ENCODE measurements at regions not wholly inside any gene's neighbourhood (a gene's known extent, or its start where the extent isn't known, plus 50 kb on each side); places are given as distances from the start of the nearest gene placed in this dataset.
A peak's percentile ranks its signal among the peaks of the same experiment; 100 is the strongest.

- TF ChIP-seq NR2C1 (IDR thresholded peaks at IDR 0.05) (no peak), MAX (IDR thresholded peaks at IDR 0.05; ENCODE audit: low read depth, low read length) (no peak)
Measured at GRCh38 chr12:63250486-63250885, 99.5 kb upstream of the AVPR1A start (continued).

GRCh38 chr12:63238892-63239291 lies 87.9 kb upstream of the AVPR1A start:
- in situ Hi-C loops (cut with MboI) (no loop called here), intact Hi-C loops (cut with micrococcal nuclease; ENCODE audit: unreplicated experiment) (no loop called here)
- ChIA-PET SMC1A (ENCODE audit: uncharacterized antibody, unreplicated experiment) (interaction anchor here (2.2 kb wide), 1 partner anchor 9 kb away, joined by 4 read pairs; no protein-coding TSS in a partner anchor), POLR2A (no interaction called here), RAD21 (ENCODE audit: unreplicated experiment) (no interaction called here), CTCF (no interaction called here)
- ATAC-seq: no peak
- Histone ChIP-seq H2AFZ (ENCODE audit: control insufficient read depth, low read depth, low read length) (no peak overlapping the region), H3K36me3 (ENCODE audit: control insufficient read depth in 2 of 2, insufficient read depth in 2 of 2, low read length in 1 of 2) (no peaks in the 10 kb centered on the region), H3K4me2 (ENCODE audit: control insufficient read depth, insufficient read depth) (no peak overlapping the region), H3K9ac (ENCODE audit: control insufficient read depth, insufficient read depth, low read length) (no peak overlapping the region), H3K4me3 (no peak overlapping the region), H3K4me1 (ENCODE audit: control insufficient read depth, insufficient read depth, low read length) (no peaks in the 10 kb centered on the region), H3K9me3 (replicated peaks; ENCODE audit: control insufficient read depth, insufficient read depth, low read length) (no peaks in the 10 kb centered on the region), H3K27me3 (replicated peaks in 1 of 2; ENCODE audit: control insufficient read depth in 2 of 2, insufficient read depth in 2 of 2, low read length in 1 of 2) (no peaks in the 10 kb centered on the region), H3K27ac (ENCODE audit: control insufficient read depth, insufficient read depth) (no peak overlapping the region), H3K79me2 (ENCODE audit: control insufficient read depth, insufficient read depth, low read length) (no peaks in the 10 kb centered on the region), H4K20me1 (ENCODE audit: control insufficient read depth, insufficient read depth) (no peaks in the 10 kb centered on the region)
- no peak for DNase-seq (ENCODE audit: low read depth, low spot score)
- peak; percentile 18 for FAIRE-seq
- no peak for TF ChIP-seq SRF (IDR thresholded peaks at IDR 0.05; ENCODE audit: low read depth in 2 of 2, low read length in 2 of 2)
- TF ChIP-seq BACH1 (IDR thresholded peaks at IDR 0.05; ENCODE audit: borderline replicate concordance): no peak
- TF ChIP-seq ESRRA (IDR thresholded peaks at IDR 0.05; ENCODE audit: low read length): no peak
- no peak for TF ChIP-seq SP1 (IDR thresholded peaks at IDR 0.05; ENCODE audit: low read depth, low read length)
- no peak for TF ChIP-seq WRNIP1 (IDR thresholded peaks at IDR 0.05; ENCODE audit: borderline replicate concordance, low read depth, low read length)
- no peak for TF ChIP-seq TARDBP (IDR thresholded peaks at IDR 0.05; ENCODE audit: borderline replicate concordance)
- no peak for TF ChIP-seq SUPT20H (IDR thresholded peaks at IDR 0.05; ENCODE audit: borderline replicate concordance, control insufficient read depth, low read depth, low read length)
- TF ChIP-seq ATF2 (IDR thresholded peaks at IDR 0.05; ENCODE audit: low read length): no peak
- no peak for TF ChIP-seq MTA2 (IDR thresholded peaks at IDR 0.05; ENCODE audit: low read depth)
- TF ChIP-seq RAD21 (IDR thresholded peaks at IDR 0.05; ENCODE audit: insufficient read depth, low read depth, low read length): no peak
- no peak for TF ChIP-seq CUX1 (IDR thresholded peaks at IDR 0.05; ENCODE audit: insufficient replicate concordance, low read depth, low read length)
- no peak for TF ChIP-seq REST (IDR thresholded peaks at IDR 0.05; ENCODE audit: low read depth, low read length)
- BruUV-seq (replicated peaks): no TSS peak

Measured in GM12878 (cell line).